IPS DF 6.9 (cell line): ENCODE measurements at regions not wholly inside any gene's neighbourhood (a gene's known extent, or its start where the extent isn't known, plus 50 kb on each side); places are given as distances from the start of the nearest gene placed in this dataset.
"Not testable (repeated sequence)": the region's sequence is repeated elsewhere in the genome, so short reads cannot be mapped to it uniquely, and the experiment has no call there.

Source experiments
- DNase-seq: peaks from one replicate; pipeline ENCODE4 v3.0.0-alpha.2; 2013; ENCODE audit warnings: low read depth, low spot score
- H3K27ac ChIP-seq: one replicate; pipeline ENCODE4 v1.5.1; 2013; ENCODE audit warnings: low read length, control low read depth
- H3K27me3 ChIP-seq: 2 replicates; pipeline ENCODE4 v1.6.1; 2013; ENCODE audit warnings: mild to moderate bottlenecking, low read length; ENCODE audit not compliant: control insufficient read depth, insufficient read depth
- H3K36me3 ChIP-seq: 2 replicates; pipeline ENCODE4 v1.6.1; 2013; ENCODE audit warnings: low read length; ENCODE audit not compliant: control insufficient read depth, insufficient read depth
- H3K4me1 ChIP-seq: 2 replicates; pipeline ENCODE4 v1.6.1; 2013; ENCODE audit warnings: low read length; ENCODE audit not compliant: control insufficient read depth, insufficient read depth
- H3K4me3 ChIP-seq: 2 replicates; pipeline ENCODE4 v1.5.1; 2013; ENCODE audit warnings: mild to moderate bottlenecking, low read length
- H3K9me3 ChIP-seq: 2 replicates; pipeline ENCODE4 v1.6.1; 2013; ENCODE audit warnings: low read length, inconsistent platforms; ENCODE audit not compliant: control insufficient read depth, insufficient read depth
- WGBS: extraction: QIAGEN DNeasy Blood & Tissue Kit; methylation state at CpG from one replicate; pipeline ENCODE4 v1.1.7; 2013; ENCODE audit warnings: mixed read lengths, missing lambda C conversion rate; ENCODE audit not compliant: insufficient read length, insufficient coverage; 5-methylcytosine and 5-hydroxymethylcytosine counted together

GRCh38 chr3:157902680-157903079 lies 203.5 kb downstream of the SHOX2 start:
- not testable (repeated sequence) for H3K27me3 ChIP-seq, H3K9me3 ChIP-seq, H3K4me1 ChIP-seq, H3K4me3 ChIP-seq, H3K36me3 ChIP-seq, DNase-seq, H3K27ac ChIP-seq
- no CpG with 5 or more reads among the region's 4 CpGs for WGBS

- no peaks in the 10 kb centered on the region for H3K4me1 ChIP-seq
- no peaks in the 10 kb centered on the region for H3K36me3 ChIP-seq
- H3K4me3 ChIP-seq = no peak overlapping the region
- H3K9me3 ChIP-seq = no peaks in the 10 kb centered on the region
- no peak overlapping the region for H3K27ac ChIP-seq
- no peaks in the 10 kb centered on the region for H3K27me3 ChIP-seq
- no peak for DNase-seq
- no CpG with 5 or more reads among the region's 1 CpG for WGBS
Observed at GRCh38 chr3:157888040-157888439, 218.2 kb downstream of the SHOX2 start.

GRCh38 chr3:157876556-157876955 lies 229.7 kb downstream of the SHOX2 start:
- WGBS = no CpG with 5 or more reads among the region's 2 CpGs
- Histone ChIP-seq H3K4me1 (no peaks in the 10 kb centered on the region), H3K27me3 (no peaks in the 10 kb centered on the region), H3K27ac (no peak overlapping the region), H3K9me3 (peaks cover 1% of the 10 kb centered on the region), H3K36me3 (no peaks in the 10 kb centered on the region), H3K4me3 (no peak overlapping the region)
- no peak for DNase-seq

- no peaks in the 10 kb centered on the region for H3K27me3 ChIP-seq
- DNase-seq = no peak
- no peaks in the 10 kb centered on the region for H3K4me1 ChIP-seq
- no peak overlapping the region for H3K4me3 ChIP-seq
- no CpG with 5 or more reads among the region's 1 CpG for WGBS
- no peaks in the 10 kb centered on the region for H3K36me3 ChIP-seq
- no peak overlapping the region for H3K27ac ChIP-seq
- H3K9me3 ChIP-seq = no peaks in the 10 kb centered on the region
Observed at GRCh38 chr3:157872902-157873301, 233.3 kb downstream of the SHOX2 start.

- Histone ChIP-seq H3K4me1 (no peaks in the 10 kb centered on the region), H3K9me3 (no peaks in the 10 kb centered on the region), H3K36me3 (no peaks in the 10 kb centered on the region), H3K27me3 (no peaks in the 10 kb centered on the region), H3K4me3 (no peak overlapping the region), H3K27ac (no peak overlapping the region)
- DNase-seq = no peak
- WGBS = no CpG with 5 or more reads among the region's 3 CpGs
Observed at GRCh38 chr3:157871838-157872460, 234.3 kb downstream of the SHOX2 start.

GRCh38 chr3:157871248-157871647 lies 235.0 kb downstream of the SHOX2 start:
- Histone ChIP-seq H3K27ac (no peak overlapping the region), H3K36me3 (no peaks in the 10 kb centered on the region), H3K4me3 (no peak overlapping the region), H3K27me3 (no peaks in the 10 kb centered on the region), H3K4me1 (no peaks in the 10 kb centered on the region), H3K9me3 (no peaks in the 10 kb centered on the region)
- DNase-seq = no peak
- no CpG with 5 or more reads among the region's 7 CpGs for WGBS

- DNase-seq = no peak
Observed at GRCh38 chr3:157868946-157869345, 237.3 kb downstream of the SHOX2 start.

GRCh38 chr3:157868196-157868595 lies 238.0 kb downstream of the SHOX2 start:
- no peak overlapping the region for H3K27ac ChIP-seq
- no peaks in the 10 kb centered on the region for H3K36me3 ChIP-seq
- DNase-seq = no peak
- H3K27me3 ChIP-seq = no peaks in the 10 kb centered on the region
- H3K9me3 ChIP-seq = no peaks in the 10 kb centered on the region
- WGBS = no CpG with 5 or more reads among the region's 1 CpG
- H3K4me1 ChIP-seq = no peaks in the 10 kb centered on the region
- H3K4me3 ChIP-seq = no peak overlapping the region

More at GRCh38 chr3:157868946-157869345, 237.3 kb downstream of the SHOX2 start:
- Histone ChIP-seq H3K27ac (no peak overlapping the region), H3K4me1 (no peaks in the 10 kb centered on the region), H3K36me3 (no peaks in the 10 kb centered on the region), H3K27me3 (no peaks in the 10 kb centered on the region), H3K4me3 (no peak overlapping the region), H3K9me3 (no peaks in the 10 kb centered on the region)
- WGBS = no CpG with 5 or more reads among the region's 2 CpGs

- Histone ChIP-seq H3K27me3 (no peaks in the 10 kb centered on the region), H3K9me3 (no peaks in the 10 kb centered on the region), H3K27ac (no peak overlapping the region), H3K4me1 (no peaks in the 10 kb centered on the region), H3K36me3 (no peaks in the 10 kb centered on the region), H3K4me3 (no peak overlapping the region)
- DNase-seq = peak; percentile 50
- WGBS = no CpG with 5 or more reads among the region's 9 CpGs
Observed at GRCh38 chr3:157865352-157866000, 240.7 kb downstream of the SHOX2 start.

GRCh38 chr3:157861076-157861765 lies 245.0 kb downstream of the SHOX2 start:
- H3K36me3 ChIP-seq = no peaks in the 10 kb centered on the region
- no peak overlapping the region for H3K4me3 ChIP-seq
- H3K27me3 ChIP-seq = no peaks in the 10 kb centered on the region
- WGBS = no CpG with 5 or more reads among the region's 4 CpGs
- no peak for DNase-seq
- no peaks in the 10 kb centered on the region for H3K9me3 ChIP-seq
- no peaks in the 10 kb centered on the region for H3K4me1 ChIP-seq
- no peak overlapping the region for H3K27ac ChIP-seq
